ENCODE measurements at regions not wholly inside any gene's neighbourhood (a gene's known extent, or its start where the extent isn't known, plus 50 kb on each side); places are given as distances from the start of the nearest gene placed in this dataset.

DNA sequence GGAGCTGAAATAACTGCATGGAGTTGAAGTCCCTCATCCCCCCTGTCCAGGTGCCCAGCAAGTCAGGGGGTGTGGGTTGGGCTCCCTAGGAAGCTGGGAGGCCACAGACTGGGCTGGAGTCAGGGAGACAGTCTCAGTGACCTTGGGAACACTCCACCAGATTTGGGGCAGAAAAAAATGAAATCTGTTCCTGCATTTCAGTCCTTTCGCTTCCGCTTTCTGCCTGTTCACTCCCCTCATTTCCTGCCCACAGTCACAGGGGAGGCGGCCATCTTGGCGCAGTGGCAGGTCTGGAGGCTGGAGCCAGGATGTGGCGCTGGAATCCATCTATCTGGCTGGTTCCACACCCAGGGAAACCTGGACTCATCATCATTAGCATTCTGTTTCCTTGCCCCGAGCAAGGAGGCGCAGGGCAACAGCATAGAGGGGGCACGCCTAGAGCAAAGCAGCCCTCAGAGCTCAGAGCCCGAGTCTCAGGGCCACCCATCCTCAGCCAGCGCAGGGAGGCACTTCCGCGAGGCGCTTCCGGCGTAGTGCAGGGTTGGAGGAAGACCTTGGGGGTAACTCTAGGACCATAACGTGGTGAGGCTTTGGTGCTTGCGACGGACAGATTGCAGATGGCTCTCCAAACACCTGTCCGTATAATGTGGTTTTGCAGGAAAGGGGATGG, 86.2 kb upstream of the HSPA9 start:
- TF ChIP-seq, protein P1, sequence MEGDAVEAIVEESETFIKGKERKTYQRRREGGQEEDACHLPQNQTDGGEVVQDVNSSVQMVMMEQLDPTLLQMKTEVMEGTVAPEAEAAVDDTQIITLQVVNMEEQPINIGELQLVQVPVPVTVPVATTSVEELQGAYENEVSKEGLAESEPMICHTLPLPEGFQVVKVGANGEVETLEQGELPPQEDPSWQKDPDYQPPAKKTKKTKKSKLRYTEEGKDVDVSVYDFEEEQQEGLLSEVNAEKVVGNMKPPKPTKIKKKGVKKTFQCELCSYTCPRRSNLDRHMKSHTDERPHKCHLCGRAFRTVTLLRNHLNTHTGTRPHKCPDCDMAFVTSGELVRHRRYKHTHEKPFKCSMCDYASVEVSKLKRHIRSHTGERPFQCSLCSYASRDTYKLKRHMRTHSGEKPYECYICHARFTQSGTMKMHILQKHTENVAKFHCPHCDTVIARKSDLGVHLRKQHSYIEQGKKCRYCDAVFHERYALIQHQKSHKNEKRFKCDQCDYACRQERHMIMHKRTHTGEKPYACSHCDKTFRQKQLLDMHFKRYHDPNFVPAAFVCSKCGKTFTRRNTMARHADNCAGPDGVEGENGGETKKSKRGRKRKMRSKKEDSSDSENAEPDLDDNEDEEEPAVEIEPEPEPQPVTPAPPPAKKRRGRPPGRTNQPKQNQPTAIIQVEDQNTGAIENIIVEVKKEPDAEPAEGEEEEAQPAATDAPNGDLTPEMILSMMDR (IDR thresholded peaks at IDR 0.05; ENCODE audit: extremely low read depth, insufficient read depth, missing control alignments): no peak
- in situ Hi-C loops (cut with MboI; ENCODE audit: low pct_unique_long_range_greater_than_20kb, low sequenced_read_pairs, unreplicated experiment): no loop called here
- DNase-seq (ENCODE audit: low spot score): no peak

DNA sequence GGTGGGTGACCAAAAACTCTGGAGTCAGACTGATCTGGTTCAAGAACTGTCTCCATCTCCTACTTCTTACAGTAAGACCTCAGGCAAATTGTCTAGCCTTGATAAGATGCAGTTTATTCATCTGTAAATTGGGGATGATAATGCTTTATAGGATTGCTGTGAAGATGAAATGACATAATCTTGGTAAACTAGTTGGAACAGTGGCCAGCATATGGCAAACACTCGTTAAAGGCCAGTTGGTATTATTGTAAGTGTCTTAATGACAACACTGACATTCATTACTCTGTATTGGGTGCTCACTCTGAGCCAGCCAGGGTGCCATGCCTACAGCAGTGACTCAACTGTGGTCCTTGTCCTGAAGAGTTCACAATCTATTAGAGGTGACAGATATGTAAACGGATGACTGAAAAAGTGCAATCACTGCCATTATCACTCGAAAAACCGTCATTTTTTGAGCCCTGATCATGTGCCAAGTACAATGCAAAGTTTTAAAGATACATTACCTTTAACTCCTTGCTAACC, 84.9 kb upstream of the HSPA9 start:
- no peak for DNase-seq (ENCODE audit: low spot score)
- TF ChIP-seq, protein P1 (IDR thresholded peaks at IDR 0.05; ENCODE audit: extremely low read depth, insufficient read depth, missing control alignments): no peak
- in situ Hi-C loops (cut with MboI; ENCODE audit: low pct_unique_long_range_greater_than_20kb, low sequenced_read_pairs, unreplicated experiment): no loop called here

DNA sequence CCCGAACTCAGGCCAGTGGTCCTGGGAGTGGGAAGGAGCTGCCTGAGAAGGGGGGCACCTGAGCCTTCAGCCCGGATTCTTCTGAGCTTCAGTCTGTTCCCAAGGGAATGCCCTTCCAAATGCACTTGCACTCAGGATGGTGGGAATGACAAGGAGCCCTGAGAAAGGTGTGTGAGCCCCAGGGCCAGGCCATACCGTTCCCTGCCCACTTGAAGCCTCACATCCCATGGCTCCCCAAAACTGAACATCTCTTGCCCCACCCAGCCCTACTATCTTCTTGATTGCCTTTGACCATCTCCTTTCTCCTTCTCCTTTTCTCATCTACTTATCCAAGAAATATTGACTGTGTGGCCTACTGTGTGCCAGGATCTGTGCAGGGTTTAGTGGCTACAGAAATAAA, 84.4 kb upstream of the HSPA9 start:
- in situ Hi-C loops (cut with MboI; ENCODE audit: low pct_unique_long_range_greater_than_20kb, low sequenced_read_pairs, unreplicated experiment): no loop called here
- TF ChIP-seq, protein P1 (IDR thresholded peaks at IDR 0.05; ENCODE audit: extremely low read depth, insufficient read depth, missing control alignments): no peak
- no peak for DNase-seq (ENCODE audit: low spot score)

DNA sequence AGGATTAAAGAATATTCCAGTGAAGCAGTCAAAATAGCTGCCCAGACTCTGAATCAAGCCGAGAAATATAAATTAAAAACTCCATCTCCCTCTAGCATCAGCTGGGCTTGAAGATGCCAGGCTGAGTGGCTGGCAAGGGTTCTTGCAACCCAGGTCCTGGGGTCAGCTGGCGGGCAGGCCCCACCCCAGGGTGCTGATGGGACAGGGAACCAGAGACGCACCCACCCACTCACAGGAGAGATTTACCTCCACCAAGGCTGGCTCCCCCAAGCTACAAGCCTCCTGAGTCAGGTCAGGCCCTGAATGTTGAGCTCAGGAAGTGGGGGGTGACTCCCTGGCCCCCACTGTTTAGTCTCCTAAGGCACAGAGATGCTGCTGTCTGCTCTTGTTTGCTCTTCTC, 83.9 kb upstream of the HSPA9 start:
- TF ChIP-seq, protein P1 (IDR thresholded peaks at IDR 0.05; ENCODE audit: extremely low read depth, insufficient read depth, missing control alignments): no peak
- no peak for DNase-seq (ENCODE audit: low spot score)
- in situ Hi-C loops (cut with MboI; ENCODE audit: low pct_unique_long_range_greater_than_20kb, low sequenced_read_pairs, unreplicated experiment): no loop called here

DNA sequence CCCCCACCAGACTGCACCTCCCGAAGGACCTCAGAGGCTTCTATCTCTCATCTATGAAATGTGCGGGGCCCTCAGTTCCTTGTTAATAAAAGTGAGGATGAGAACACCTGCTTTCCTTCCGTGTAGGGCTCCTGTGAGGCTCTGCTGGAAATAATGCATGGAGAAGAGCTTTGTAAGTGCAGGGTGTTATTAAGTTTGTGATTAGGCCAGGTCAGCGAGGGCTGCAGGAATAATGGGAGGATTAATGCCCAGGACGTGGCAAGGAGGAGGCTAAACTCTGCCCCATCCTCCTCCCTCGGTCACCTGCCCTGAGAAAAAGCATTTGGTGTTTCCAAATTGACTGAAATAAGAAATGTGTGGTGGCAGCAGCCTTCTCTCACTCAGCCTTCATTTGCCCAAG, 83.5 kb upstream of the HSPA9 start:
- in situ Hi-C loops (cut with MboI; ENCODE audit: low pct_unique_long_range_greater_than_20kb, low sequenced_read_pairs, unreplicated experiment): no loop called here
- no peak for DNase-seq (ENCODE audit: low spot score)
- TF ChIP-seq, protein P1 (IDR thresholded peaks at IDR 0.05; ENCODE audit: extremely low read depth, insufficient read depth, missing control alignments): no peak

DNA sequence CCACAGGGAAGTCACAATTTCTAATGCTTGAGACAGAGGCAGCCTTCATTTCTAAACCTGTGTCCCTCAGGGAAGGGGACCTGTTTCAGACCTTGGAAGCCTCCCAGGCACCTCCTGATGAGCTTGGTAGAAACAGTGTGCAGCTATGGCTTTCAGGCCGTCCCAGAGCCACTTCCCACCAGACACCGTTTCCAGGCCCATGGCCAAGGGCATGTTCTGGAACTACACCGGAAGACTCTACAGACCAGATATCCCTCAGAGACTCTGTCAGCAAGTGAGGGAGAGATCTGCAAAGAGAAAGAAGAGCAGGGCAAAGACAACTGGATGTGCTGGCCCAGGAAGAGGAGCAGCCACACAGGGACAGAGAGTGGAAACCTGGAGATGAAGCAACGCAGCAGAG, 82.2 kb upstream of the HSPA9 start:
- no peak for DNase-seq (ENCODE audit: low spot score)
- TF ChIP-seq, protein P1 (IDR thresholded peaks at IDR 0.05; ENCODE audit: extremely low read depth, insufficient read depth, missing control alignments): no peak
- in situ Hi-C loops (cut with MboI; ENCODE audit: low pct_unique_long_range_greater_than_20kb, low sequenced_read_pairs, unreplicated experiment): no loop called here

Data from GM13977 (cell line).